Ishikawa (cell line): ENCODE measurements at regions not wholly inside any gene's neighbourhood (a gene's known extent, or its start where the extent isn't known, plus 50 kb on each side); places are given as distances from the start of the nearest gene placed in this dataset.

Source experiments
- CREB1 ChIP-seq: IDR thresholded peaks from 2 replicates; pipeline ENCODE4 v1.6.1; 2012; ENCODE audit warnings: low read depth
- EP300 ChIP-seq: IDR thresholded peaks from 2 replicates; pipeline ENCODE4 v1.6.1; 2012; ENCODE audit warnings: borderline replicate concordance
- TF ChIP-seq, protein P1 (sequence below): IDR thresholded peaks from 2 replicates; pipeline ENCODE4 v1.6.1; 2012; ENCODE audit warnings: low read depth, mild to moderate bottlenecking
- TF ChIP-seq, protein P2 (sequence below): IDR thresholded peaks from 2 replicates; pipeline ENCODE4 v1.6.1; 2012

DNA sequence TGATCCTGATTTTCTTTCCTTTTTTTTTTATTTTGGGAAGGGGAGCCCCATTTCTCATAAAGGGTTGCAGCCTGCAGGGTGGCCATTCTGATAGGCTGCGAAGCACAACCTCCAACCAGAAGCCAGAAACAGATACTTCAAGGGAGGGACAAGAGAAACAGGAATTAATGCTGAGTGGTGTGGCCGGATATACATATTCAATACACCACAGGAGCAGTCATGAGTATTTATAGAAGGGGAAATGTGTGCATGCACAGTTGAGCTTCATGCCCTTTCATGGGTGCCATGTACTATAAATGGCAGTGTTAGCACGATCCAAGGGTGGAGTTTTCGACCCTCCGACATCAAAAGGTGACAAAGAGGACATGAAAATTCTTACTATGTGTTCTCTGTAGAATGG, 320.8 kb downstream of the CBLN1 start:
- TF ChIP-seq, protein P1, sequence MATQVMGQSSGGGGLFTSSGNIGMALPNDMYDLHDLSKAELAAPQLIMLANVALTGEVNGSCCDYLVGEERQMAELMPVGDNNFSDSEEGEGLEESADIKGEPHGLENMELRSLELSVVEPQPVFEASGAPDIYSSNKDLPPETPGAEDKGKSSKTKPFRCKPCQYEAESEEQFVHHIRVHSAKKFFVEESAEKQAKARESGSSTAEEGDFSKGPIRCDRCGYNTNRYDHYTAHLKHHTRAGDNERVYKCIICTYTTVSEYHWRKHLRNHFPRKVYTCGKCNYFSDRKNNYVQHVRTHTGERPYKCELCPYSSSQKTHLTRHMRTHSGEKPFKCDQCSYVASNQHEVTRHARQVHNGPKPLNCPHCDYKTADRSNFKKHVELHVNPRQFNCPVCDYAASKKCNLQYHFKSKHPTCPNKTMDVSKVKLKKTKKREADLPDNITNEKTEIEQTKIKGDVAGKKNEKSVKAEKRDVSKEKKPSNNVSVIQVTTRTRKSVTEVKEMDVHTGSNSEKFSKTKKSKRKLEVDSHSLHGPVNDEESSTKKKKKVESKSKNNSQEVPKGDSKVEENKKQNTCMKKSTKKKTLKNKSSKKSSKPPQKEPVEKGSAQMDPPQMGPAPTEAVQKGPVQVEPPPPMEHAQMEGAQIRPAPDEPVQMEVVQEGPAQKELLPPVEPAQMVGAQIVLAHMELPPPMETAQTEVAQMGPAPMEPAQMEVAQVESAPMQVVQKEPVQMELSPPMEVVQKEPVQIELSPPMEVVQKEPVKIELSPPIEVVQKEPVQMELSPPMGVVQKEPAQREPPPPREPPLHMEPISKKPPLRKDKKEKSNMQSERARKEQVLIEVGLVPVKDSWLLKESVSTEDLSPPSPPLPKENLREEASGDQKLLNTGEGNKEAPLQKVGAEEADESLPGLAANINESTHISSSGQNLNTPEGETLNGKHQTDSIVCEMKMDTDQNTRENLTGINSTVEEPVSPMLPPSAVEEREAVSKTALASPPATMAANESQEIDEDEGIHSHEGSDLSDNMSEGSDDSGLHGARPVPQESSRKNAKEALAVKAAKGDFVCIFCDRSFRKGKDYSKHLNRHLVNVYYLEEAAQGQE = no peak
- TF ChIP-seq CREB1 = no peak
- TF ChIP-seq EP300 = no peak
- TF ChIP-seq, protein P2, sequence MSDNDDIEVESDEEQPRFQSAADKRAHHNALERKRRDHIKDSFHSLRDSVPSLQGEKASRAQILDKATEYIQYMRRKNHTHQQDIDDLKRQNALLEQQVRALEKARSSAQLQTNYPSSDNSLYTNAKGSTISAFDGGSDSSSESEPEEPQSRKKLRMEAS = no peak
